OCI-LY3 (cell line): ENCODE measurements at regions not wholly inside any gene's neighbourhood (a gene's known extent, or its start where the extent isn't known, plus 50 kb on each side); places are given as distances from the start of the nearest gene placed in this dataset.

Experiments
- EZH2phosphoT487 ChIP-seq: fragments of 200-600 bp; shearing (Covaris generic); IDR thresholded peaks from 2 replicates; pipeline ENCODE4 v1.6.1; 2018; ENCODE audit warnings: antibody characterized with exemption, mixed run types, low read depth
- TF ChIP-seq, protein P1 (sequence below): fragments of 200-600, 300-600 bp; sonication (generic); IDR thresholded peaks from 2 replicates; pipeline ENCODE4 v1.5.1; 2014; ENCODE audit warnings: antibody characterized with exemption, low read length, low read depth

- TF ChIP-seq, protein P1, sequence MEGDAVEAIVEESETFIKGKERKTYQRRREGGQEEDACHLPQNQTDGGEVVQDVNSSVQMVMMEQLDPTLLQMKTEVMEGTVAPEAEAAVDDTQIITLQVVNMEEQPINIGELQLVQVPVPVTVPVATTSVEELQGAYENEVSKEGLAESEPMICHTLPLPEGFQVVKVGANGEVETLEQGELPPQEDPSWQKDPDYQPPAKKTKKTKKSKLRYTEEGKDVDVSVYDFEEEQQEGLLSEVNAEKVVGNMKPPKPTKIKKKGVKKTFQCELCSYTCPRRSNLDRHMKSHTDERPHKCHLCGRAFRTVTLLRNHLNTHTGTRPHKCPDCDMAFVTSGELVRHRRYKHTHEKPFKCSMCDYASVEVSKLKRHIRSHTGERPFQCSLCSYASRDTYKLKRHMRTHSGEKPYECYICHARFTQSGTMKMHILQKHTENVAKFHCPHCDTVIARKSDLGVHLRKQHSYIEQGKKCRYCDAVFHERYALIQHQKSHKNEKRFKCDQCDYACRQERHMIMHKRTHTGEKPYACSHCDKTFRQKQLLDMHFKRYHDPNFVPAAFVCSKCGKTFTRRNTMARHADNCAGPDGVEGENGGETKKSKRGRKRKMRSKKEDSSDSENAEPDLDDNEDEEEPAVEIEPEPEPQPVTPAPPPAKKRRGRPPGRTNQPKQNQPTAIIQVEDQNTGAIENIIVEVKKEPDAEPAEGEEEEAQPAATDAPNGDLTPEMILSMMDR = no peak
- no peak for TF ChIP-seq EZH2phosphoT487
Measured at GRCh38 chrX:138930583-138930945, 219.0 kb upstream of the FGF13 start.
